Smooth muscle cell (in vitro differentiated cells): ENCODE measurements at regions not wholly inside any gene's neighbourhood (a gene's known extent, or its start where the extent isn't known, plus 50 kb on each side); places are given as distances from the start of the nearest gene placed in this dataset.

Experiments used
- DNase-seq: peaks from one replicate; lab custom pipeline; 2025; ENCODE audit not compliant: unreplicated experiment; lab: John Stamatoyannopoulos, UW
- H2AFZ ChIP-seq: fragments of 200-600 bp; sonication (generic); 2 replicates; pipeline ENCODE4 v1.6.0; 2016; ENCODE audit warnings: antibody characterized with exemption, low read depth, mild to moderate bottlenecking
- H3F3A ChIP-seq: fragments of 200-600 bp; sonication (generic); 2 replicates; pipeline ENCODE4 v1.6.0; 2017; ENCODE audit warnings: antibody characterized with exemption, low read depth
- H3K27ac ChIP-seq: fragments of 200-600 bp; sonication (generic); 2 replicates; pipeline ENCODE4 v1.5.1; 2016; ENCODE audit warnings: low read depth, mild to moderate bottlenecking
- H3K27me3 ChIP-seq: fragments of 200-600 bp; sonication (generic); 2 replicates; pipeline ENCODE4 v1.6.1; 2016; ENCODE audit warnings: low read depth, mild to moderate bottlenecking
- H3K36me3 ChIP-seq: fragments of 200-600 bp; sonication (generic); 2 replicates; pipeline ENCODE4 v1.5.1; 2016; ENCODE audit warnings: low read depth
- H3K4me1 ChIP-seq: fragments of 200-600 bp; sonication (generic); 2 replicates; pipeline ENCODE4 v1.5.1; 2016; ENCODE audit warnings: low read depth
- H3K4me2 ChIP-seq: fragments of 200-600 bp; sonication (generic); 2 replicates; pipeline ENCODE4 v1.6.0; 2016; ENCODE audit warnings: mild to moderate bottlenecking
- H3K4me3 ChIP-seq: fragments of 200-600 bp; sonication (generic); 2 replicates; pipeline ENCODE4 v1.5.1; 2016; ENCODE audit warnings: mild to moderate bottlenecking
- H3K79me2 ChIP-seq: fragments of 200-600 bp; sonication (generic); 2 replicates; pipeline ENCODE4 v1.6.0; 2016; ENCODE audit warnings: low read depth, mild to moderate bottlenecking
- H3K9ac ChIP-seq: fragments of 200-600 bp; sonication (generic); 2 replicates; pipeline ENCODE4 v1.6.0; 2016; ENCODE audit warnings: low read depth
- H3K9me3 ChIP-seq: fragments of 200-600 bp; sonication (generic); replicated peaks from 2 replicates; pipeline ENCODE4 v1.5.1; 2016; ENCODE audit warnings: low read depth
- H4K20me1 ChIP-seq: fragments of 200-600 bp; sonication (generic); 2 replicates; pipeline ENCODE4 v1.6.0; 2016; ENCODE audit warnings: low read depth
- WGBS: methylation state at CpG from one replicate; pipeline ENCODE4 v1.1.7; 2016; ENCODE audit warnings: low lambda C conversion rate; 5-methylcytosine and 5-hydroxymethylcytosine counted together
- TF ChIP-seq, protein P1 (sequence below): fragments of 200-600 bp; sonication (generic); IDR thresholded peaks from 2 replicates; pipeline ENCODE4 v1.5.1; 2017; ENCODE audit warnings: borderline replicate concordance, mild to moderate bottlenecking, antibody characterized with exemption; ENCODE audit not compliant: insufficient read depth, poor library complexity, severe bottlenecking

GRCh38 chr4:138329506-138330070, 87.4 kb upstream of the SLC7A11 start:
- no peak for DNase-seq
- no peaks in the 10 kb centered on the region for H3K9me3 ChIP-seq
- H2AFZ ChIP-seq: no peak overlapping the region
- H3F3A ChIP-seq: no peaks in the 10 kb centered on the region
- H3K4me2 ChIP-seq: no peak overlapping the region
- H4K20me1 ChIP-seq: no peaks in the 10 kb centered on the region
- H3K9ac ChIP-seq: no peak overlapping the region
- no peaks in the 10 kb centered on the region for H3K27me3 ChIP-seq
- no peak overlapping the region for H3K27ac ChIP-seq
- no peaks in the 10 kb centered on the region for H3K79me2 ChIP-seq
- whole genome bisulfite sequencing: 70% methylated on average over 6 of the region's 6 CpGs
- no peak overlapping the region for H3K4me3 ChIP-seq
- H3K36me3 ChIP-seq: no peaks in the 10 kb centered on the region
- peaks cover 5% of the 10 kb centered on the region for H3K4me1 ChIP-seq
- TF ChIP-seq, protein P1, sequence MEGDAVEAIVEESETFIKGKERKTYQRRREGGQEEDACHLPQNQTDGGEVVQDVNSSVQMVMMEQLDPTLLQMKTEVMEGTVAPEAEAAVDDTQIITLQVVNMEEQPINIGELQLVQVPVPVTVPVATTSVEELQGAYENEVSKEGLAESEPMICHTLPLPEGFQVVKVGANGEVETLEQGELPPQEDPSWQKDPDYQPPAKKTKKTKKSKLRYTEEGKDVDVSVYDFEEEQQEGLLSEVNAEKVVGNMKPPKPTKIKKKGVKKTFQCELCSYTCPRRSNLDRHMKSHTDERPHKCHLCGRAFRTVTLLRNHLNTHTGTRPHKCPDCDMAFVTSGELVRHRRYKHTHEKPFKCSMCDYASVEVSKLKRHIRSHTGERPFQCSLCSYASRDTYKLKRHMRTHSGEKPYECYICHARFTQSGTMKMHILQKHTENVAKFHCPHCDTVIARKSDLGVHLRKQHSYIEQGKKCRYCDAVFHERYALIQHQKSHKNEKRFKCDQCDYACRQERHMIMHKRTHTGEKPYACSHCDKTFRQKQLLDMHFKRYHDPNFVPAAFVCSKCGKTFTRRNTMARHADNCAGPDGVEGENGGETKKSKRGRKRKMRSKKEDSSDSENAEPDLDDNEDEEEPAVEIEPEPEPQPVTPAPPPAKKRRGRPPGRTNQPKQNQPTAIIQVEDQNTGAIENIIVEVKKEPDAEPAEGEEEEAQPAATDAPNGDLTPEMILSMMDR: no peak

DNA sequence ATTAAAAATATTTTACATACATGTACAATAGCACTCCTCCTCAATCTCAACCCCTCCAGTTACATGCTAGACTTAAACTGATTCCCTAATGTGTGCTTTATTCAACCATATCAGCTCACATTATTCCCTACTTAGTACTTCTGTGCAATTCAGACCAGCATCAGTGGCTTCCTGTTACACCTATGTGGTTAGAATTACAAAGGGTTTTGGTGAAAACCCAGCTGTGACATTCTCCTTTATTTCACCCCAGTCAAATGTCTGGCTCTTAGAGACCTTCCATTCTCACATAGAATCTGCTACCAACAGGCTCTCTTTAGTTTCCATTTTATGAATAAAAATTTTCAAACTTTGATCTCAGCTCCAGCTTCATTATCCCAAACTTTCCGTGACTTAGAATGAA, 85.2 kb upstream of the SLC7A11 start:
- WGBS: 91% methylated on average over 1 of the region's 1 CpG
- TF ChIP-seq, protein P1: no peak
- H3K79me2 ChIP-seq: no peaks in the 10 kb centered on the region
- no peak overlapping the region for H3K27ac ChIP-seq
- H2AFZ ChIP-seq: no peak overlapping the region
- no peak for DNase-seq
- H3K9me3 ChIP-seq: no peaks in the 10 kb centered on the region
- no peaks in the 10 kb centered on the region for H4K20me1 ChIP-seq
- no peak overlapping the region for H3K4me3 ChIP-seq
- H3K36me3 ChIP-seq: no peaks in the 10 kb centered on the region
- no peaks in the 10 kb centered on the region for H3F3A ChIP-seq
- H3K27me3 ChIP-seq: no peaks in the 10 kb centered on the region
- peaks cover 13% of the 10 kb centered on the region for H3K4me1 ChIP-seq
- no peak overlapping the region for H3K9ac ChIP-seq
- H3K4me2 ChIP-seq: no peak overlapping the region

DNA sequence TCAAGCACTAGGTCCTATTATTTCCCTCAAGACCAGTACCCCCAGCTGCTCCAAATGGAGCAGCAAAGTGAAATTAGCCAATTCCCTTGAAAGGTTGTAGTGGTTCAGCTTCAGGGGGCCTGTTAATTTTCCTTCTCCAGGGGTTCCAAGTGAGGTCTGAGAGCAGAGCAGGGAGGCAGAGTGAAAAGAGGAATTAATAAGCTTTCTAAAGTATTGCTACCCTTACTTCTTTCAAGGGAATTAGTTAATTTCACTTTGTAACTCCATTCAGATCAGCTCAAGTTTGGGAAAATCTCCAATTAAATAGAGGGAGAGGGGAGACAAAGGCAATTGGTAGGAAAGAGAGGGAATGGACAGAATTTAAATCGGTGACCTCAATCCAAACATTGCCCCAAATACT, 78.7 kb upstream of the SLC7A11 start:
- Histone ChIP-seq H3K36me3 (no peaks in the 10 kb centered on the region), H3K27me3 (no peaks in the 10 kb centered on the region), H3K9me3 (no peaks in the 10 kb centered on the region), H3K27ac (no peak overlapping the region), H3K4me3 (no peak overlapping the region), H3K9ac (no peak overlapping the region), H3K4me2 (no peak overlapping the region), H2AFZ (no peak overlapping the region), H3K4me1 (peaks cover 21% of the 10 kb centered on the region), H3K79me2 (no peaks in the 10 kb centered on the region), H3F3A (no peaks in the 10 kb centered on the region), H4K20me1 (no peaks in the 10 kb centered on the region)
- DNase-seq: no peak
- TF ChIP-seq, protein P1: no peak
- 100% methylated on average over 1 of the region's 1 CpG for WGBS

DNA sequence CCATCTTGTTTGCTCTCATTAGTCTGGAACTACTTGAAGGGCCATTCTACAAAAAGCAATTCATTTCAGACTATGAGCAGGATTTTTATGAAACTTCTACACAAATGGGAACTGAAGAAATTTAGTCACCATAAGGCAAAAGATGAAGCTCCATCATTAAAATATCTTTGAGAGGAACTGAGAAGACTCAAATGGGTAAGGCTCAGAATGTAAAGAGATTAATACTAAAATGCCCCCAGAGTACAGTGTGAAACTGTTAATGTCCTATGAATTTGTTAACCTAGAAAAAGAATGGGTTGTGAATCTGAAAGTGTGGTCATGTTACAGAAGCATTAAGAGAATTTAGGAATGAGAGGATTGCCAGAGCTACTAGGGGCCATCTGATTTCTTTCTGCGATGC, 77.9 kb upstream of the SLC7A11 start:
- 83% methylated on average over 1 of the region's 1 CpG for WGBS
- no peak for DNase-seq
- no peak overlapping the region for H2AFZ ChIP-seq

More for the DNA sequence above, 77.9 kb upstream of the SLC7A11 start:
- no peaks in the 10 kb centered on the region for H3K36me3 ChIP-seq
- TF ChIP-seq, protein P1: no peak
- peaks cover 21% of the 10 kb centered on the region for H3K4me1 ChIP-seq
- H3K4me2 ChIP-seq: no peak overlapping the region
- H3K4me3 ChIP-seq: no peak overlapping the region
- H3K9ac ChIP-seq: no peak overlapping the region
- H3F3A ChIP-seq: no peaks in the 10 kb centered on the region
- no peaks in the 10 kb centered on the region for H3K27me3 ChIP-seq
- no peak overlapping the region for H3K27ac ChIP-seq
- H3K79me2 ChIP-seq: no peaks in the 10 kb centered on the region
- H3K9me3 ChIP-seq: no peaks in the 10 kb centered on the region
- H4K20me1 ChIP-seq: no peaks in the 10 kb centered on the region
